ENCODE measurements at regions not wholly inside any gene's neighbourhood (a gene's known extent, or its start where the extent isn't known, plus 50 kb on each side); places are given as distances from the start of the nearest gene placed in this dataset.

- no peak for TF ChIP-seq CTCF (IDR thresholded peaks at IDR 0.05)
- no peak for TF ChIP-seq POLR2A (IDR thresholded peaks at IDR 0.05)
Observed at GRCh38 chr3:117135207-117135606, 425.6 kb downstream of the TUSC7 start.

All from thyroid gland (tissue), 4 donors.